Neural cell (in vitro differentiated cells): ENCODE measurements at regions not wholly inside any gene's neighbourhood (a gene's known extent, or its start where the extent isn't known, plus 50 kb on each side); places are given as distances from the start of the nearest gene placed in this dataset.
"Not testable (repeated sequence)": the region's sequence is repeated elsewhere in the genome, so short reads cannot be mapped to it uniquely, and the experiment has no call there.

ENCODE experiments used
- H2AFZ ChIP-seq: fragments of 200-600, 300-800 bp; sonication (generic), shearing (Covaris generic); 2 replicates; pipeline ENCODE4 v1.6.0; 2014; ENCODE audit warnings: low read depth, mild to moderate bottlenecking, antibody characterized with exemption, low read length, moderate library complexity
- H3F3A ChIP-seq: fragments of 200-600 bp; shearing (Covaris generic); 2 replicates; pipeline ENCODE4 v1.6.1; 2016; ENCODE audit warnings: mild to moderate bottlenecking, moderate library complexity, mixed read lengths, antibody characterized with exemption, low read length; ENCODE audit not compliant: insufficient read depth, poor library complexity, severe bottlenecking
- H3K27ac ChIP-seq: fragments of 200-600, 300-800 bp; sonication (generic), shearing (Covaris generic); 2 replicates; pipeline ENCODE4 v1.5.1; 2014; ENCODE audit warnings: mild to moderate bottlenecking, low read length, moderate library complexity
- H3K27me3 ChIP-seq: fragments of 300-800, 200-600 bp; sonication (generic), shearing (Covaris generic); 2 replicates; pipeline ENCODE4 v1.6.0; 2014; ENCODE audit warnings: mild to moderate bottlenecking, low read depth, low read length, moderate library complexity; ENCODE audit not compliant: insufficient read depth
- H3K36me3 ChIP-seq: fragments of 300-800, 200-600 bp; sonication (generic), shearing (Covaris generic); 2 replicates; pipeline ENCODE4 v1.5.1; 2014; ENCODE audit warnings: mild to moderate bottlenecking, antibody characterized with exemption, low read length, moderate library complexity; ENCODE audit not compliant: insufficient read depth
- H3K4me2 ChIP-seq: fragments of 300-800, 200-600 bp; sonication (generic), shearing (Covaris generic); 2 replicates; pipeline ENCODE4 v1.6.0; 2014; ENCODE audit warnings: mild to moderate bottlenecking, low read length
- H3K4me3 ChIP-seq: fragments of 300-800, 200-600 bp; sonication (generic), shearing (Covaris generic); 2 replicates; pipeline ENCODE4 v1.5.1; 2014; ENCODE audit warnings: mild to moderate bottlenecking, low read length, moderate library complexity
- H3K79me2 ChIP-seq: fragments of 200-600 bp; shearing (Covaris generic); replicated peaks from 2 replicates; pipeline ENCODE4 v1.6.0; 2014; ENCODE audit warnings: mild to moderate bottlenecking, low read length, moderate library complexity; ENCODE audit not compliant: insufficient read depth
- H3K9ac ChIP-seq: fragments of 300-800, 200-600 bp; sonication (generic), shearing (Covaris generic); 2 replicates; pipeline ENCODE4 v1.6.1; 2016; ENCODE audit warnings: mild to moderate bottlenecking, low read length, mixed read lengths
- H3K9me2 ChIP-seq: fragments of 200-600 bp; shearing (Covaris generic); 2 replicates; pipeline ENCODE4 v1.6.1; 2016; ENCODE audit warnings: mild to moderate bottlenecking, low read length, mixed read lengths; ENCODE audit not compliant: insufficient read depth
- H3K9me3 ChIP-seq: fragments of 200-600, 300-800 bp; sonication (generic), shearing (Covaris generic); 2 replicates; pipeline ENCODE4 v1.6.1; 2016; ENCODE audit warnings: mild to moderate bottlenecking, mixed run types, low read length, moderate library complexity, mixed read lengths
- H4K20me1 ChIP-seq: fragments of 200-600 bp; shearing (Covaris generic); 2 replicates; pipeline ENCODE4 v1.6.1; 2016; ENCODE audit warnings: mild to moderate bottlenecking, mixed run types; ENCODE audit not compliant: insufficient read depth
- EP300 ChIP-seq: fragments of 450-650 bp; conservative IDR thresholded peaks from 2 replicates; pipeline ENCODE4 v1.6.1; 2014; ENCODE audit warnings: antibody characterized with exemption, mild to moderate bottlenecking, moderate library complexity; ENCODE audit not compliant: poor library complexity, severe bottlenecking
- EZH2 ChIP-seq: fragments of 200-600, 300-800 bp; shearing (Covaris generic), sonication (generic); IDR thresholded peaks from 2 replicates; pipeline ENCODE4 v1.6.1; 2014; ENCODE audit warnings: antibody characterized with exemption, low read length, borderline replicate concordance, mild to moderate bottlenecking; ENCODE audit not compliant: insufficient read depth, poor library complexity, severe bottlenecking
- MXI1 ChIP-seq: fragments of 450-650 bp; conservative IDR thresholded peaks from 2 replicates; pipeline ENCODE4 v1.6.1; 2014; ENCODE audit warnings: antibody characterized with exemption, mild to moderate bottlenecking; ENCODE audit not compliant: poor library complexity, severe bottlenecking
- POLR2AphosphoS5 ChIP-seq: IDR thresholded peaks from 2 replicates; pipeline ENCODE4 v1.6.1; 2012
- RAD21 ChIP-seq: fragments of 450-650 bp; conservative IDR thresholded peaks from 2 replicates; pipeline ENCODE4 v1.6.1; 2014; ENCODE audit warnings: antibody characterized with exemption, mild to moderate bottlenecking, moderate library complexity
- SMC3 ChIP-seq: fragments of 450-650 bp; conservative IDR thresholded peaks from 2 replicates; pipeline ENCODE4 v1.6.1; 2014; ENCODE audit warnings: antibody characterized with exemption, mild to moderate bottlenecking, moderate library complexity; ENCODE audit not compliant: poor library complexity
- TAF1 ChIP-seq: IDR thresholded peaks from 2 replicates; pipeline ENCODE4 v1.6.1; 2012; ENCODE audit warnings: low read depth
- TF ChIP-seq, protein P1 (sequence below): IDR thresholded peaks from 2 replicates; pipeline ENCODE4 v1.6.1; 2012; ENCODE audit warnings: borderline replicate concordance
- TF ChIP-seq, protein P2 (sequence below): fragments of 450-650 bp; IDR thresholded peaks from 2 replicates; pipeline ENCODE4 v1.5.1; 2014; ENCODE audit warnings: antibody characterized with exemption, mild to moderate bottlenecking, moderate library complexity; ENCODE audit not compliant: poor library complexity, severe bottlenecking

DNA sequence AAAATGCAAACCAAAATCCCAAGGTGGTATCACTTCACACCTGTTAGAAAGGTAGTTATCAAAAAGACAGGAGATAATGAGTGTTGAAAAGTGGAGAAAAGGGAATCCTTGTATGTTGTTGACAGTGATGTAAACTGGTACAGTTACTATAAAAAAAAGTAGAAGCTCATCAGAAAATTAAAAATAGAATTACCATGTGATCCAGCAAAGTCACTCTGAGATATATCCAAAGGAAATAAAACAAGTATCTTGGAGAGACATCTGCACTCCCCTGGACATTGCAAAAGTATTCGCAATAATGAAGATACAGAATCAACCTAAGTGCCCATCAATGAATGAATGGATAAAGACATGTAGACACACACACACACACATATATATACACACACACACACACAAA lies 208.3 kb upstream of the PIEZO2 start:
- Histone ChIP-seq H3K9me2 (no peaks in the 10 kb centered on the region), H3F3A (no peaks in the 10 kb centered on the region), H3K27ac (no peak overlapping the region), H3K9me3 (no peaks in the 10 kb centered on the region), H4K20me1 (no peaks in the 10 kb centered on the region), H3K36me3 (no peaks in the 10 kb centered on the region), H3K79me2 (no peaks in the 10 kb centered on the region), H2AFZ (no peak overlapping the region), H3K9ac (no peak overlapping the region), H3K4me3 (no peak overlapping the region), H3K4me2 (no peak overlapping the region), H3K27me3 (no peaks in the 10 kb centered on the region)
- TF ChIP-seq, protein P1, sequence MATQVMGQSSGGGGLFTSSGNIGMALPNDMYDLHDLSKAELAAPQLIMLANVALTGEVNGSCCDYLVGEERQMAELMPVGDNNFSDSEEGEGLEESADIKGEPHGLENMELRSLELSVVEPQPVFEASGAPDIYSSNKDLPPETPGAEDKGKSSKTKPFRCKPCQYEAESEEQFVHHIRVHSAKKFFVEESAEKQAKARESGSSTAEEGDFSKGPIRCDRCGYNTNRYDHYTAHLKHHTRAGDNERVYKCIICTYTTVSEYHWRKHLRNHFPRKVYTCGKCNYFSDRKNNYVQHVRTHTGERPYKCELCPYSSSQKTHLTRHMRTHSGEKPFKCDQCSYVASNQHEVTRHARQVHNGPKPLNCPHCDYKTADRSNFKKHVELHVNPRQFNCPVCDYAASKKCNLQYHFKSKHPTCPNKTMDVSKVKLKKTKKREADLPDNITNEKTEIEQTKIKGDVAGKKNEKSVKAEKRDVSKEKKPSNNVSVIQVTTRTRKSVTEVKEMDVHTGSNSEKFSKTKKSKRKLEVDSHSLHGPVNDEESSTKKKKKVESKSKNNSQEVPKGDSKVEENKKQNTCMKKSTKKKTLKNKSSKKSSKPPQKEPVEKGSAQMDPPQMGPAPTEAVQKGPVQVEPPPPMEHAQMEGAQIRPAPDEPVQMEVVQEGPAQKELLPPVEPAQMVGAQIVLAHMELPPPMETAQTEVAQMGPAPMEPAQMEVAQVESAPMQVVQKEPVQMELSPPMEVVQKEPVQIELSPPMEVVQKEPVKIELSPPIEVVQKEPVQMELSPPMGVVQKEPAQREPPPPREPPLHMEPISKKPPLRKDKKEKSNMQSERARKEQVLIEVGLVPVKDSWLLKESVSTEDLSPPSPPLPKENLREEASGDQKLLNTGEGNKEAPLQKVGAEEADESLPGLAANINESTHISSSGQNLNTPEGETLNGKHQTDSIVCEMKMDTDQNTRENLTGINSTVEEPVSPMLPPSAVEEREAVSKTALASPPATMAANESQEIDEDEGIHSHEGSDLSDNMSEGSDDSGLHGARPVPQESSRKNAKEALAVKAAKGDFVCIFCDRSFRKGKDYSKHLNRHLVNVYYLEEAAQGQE: no peak
- no peak for TF ChIP-seq EP300
- no peak for TF ChIP-seq SMC3
- TF ChIP-seq POLR2AphosphoS5: no peak
- TF ChIP-seq TAF1: no peak
- TF ChIP-seq, protein P2, sequence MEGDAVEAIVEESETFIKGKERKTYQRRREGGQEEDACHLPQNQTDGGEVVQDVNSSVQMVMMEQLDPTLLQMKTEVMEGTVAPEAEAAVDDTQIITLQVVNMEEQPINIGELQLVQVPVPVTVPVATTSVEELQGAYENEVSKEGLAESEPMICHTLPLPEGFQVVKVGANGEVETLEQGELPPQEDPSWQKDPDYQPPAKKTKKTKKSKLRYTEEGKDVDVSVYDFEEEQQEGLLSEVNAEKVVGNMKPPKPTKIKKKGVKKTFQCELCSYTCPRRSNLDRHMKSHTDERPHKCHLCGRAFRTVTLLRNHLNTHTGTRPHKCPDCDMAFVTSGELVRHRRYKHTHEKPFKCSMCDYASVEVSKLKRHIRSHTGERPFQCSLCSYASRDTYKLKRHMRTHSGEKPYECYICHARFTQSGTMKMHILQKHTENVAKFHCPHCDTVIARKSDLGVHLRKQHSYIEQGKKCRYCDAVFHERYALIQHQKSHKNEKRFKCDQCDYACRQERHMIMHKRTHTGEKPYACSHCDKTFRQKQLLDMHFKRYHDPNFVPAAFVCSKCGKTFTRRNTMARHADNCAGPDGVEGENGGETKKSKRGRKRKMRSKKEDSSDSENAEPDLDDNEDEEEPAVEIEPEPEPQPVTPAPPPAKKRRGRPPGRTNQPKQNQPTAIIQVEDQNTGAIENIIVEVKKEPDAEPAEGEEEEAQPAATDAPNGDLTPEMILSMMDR: no peak
- TF ChIP-seq RAD21: no peak
- TF ChIP-seq EZH2: no peak
- TF ChIP-seq MXI1: no peak

DNA sequence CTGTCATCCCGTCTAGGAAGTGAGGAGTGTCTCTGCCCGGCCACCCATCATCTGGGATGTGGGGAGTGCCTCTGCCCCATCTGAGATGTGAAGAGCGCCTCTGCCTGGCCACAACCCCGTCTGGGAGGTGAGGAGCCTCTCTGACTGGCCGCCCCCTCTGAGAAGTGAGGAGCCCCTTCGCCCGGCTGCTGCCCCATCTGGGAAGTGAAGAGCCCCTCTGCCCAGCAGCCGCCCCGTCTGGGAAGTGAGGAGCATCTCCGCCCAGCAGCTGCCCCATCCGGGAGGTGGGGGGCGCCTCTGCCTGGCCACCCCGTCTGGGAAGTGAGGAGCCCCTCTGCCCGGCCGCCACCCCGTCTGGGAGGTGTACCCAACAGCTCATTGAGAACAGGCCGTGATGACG lies 195.2 kb upstream of the PIEZO2 start:
- not testable (repeated sequence) for H3F3A ChIP-seq, H3K36me3 ChIP-seq, H3K9ac ChIP-seq, H3K9me2 ChIP-seq, H3K27me3 ChIP-seq, H3K4me3 ChIP-seq, H4K20me1 ChIP-seq, H3K4me2 ChIP-seq, H3K79me2 ChIP-seq, H2AFZ ChIP-seq, H3K9me3 ChIP-seq, H3K27ac ChIP-seq

DNA sequence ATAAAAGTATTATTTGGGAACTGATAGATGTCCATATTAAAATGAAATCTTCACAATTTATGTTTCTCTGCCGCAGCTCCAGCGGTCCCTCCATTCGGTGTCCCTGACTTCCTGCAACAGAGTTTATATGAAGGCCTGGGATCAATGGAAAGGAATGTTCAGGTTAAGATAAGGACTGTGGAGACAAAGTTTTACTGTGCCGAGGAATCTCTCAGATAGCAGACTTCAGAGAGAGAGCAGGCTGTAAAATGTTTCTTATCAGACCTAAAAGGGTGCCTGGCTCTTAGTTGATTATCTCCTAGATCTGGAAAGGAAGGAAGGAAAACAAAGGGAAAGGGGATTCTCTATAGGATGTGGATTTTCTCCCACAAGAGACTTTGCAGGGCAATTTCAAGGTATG lies 193.7 kb upstream of the PIEZO2 start:
- Histone ChIP-seq H3K79me2 (no peaks in the 10 kb centered on the region), H3K9ac (no peak overlapping the region), H3K4me2 (no peak overlapping the region), H3F3A (no peaks in the 10 kb centered on the region), H2AFZ (no peak overlapping the region), H3K27me3 (no peaks in the 10 kb centered on the region), H3K27ac (no peak overlapping the region), H4K20me1 (no peaks in the 10 kb centered on the region), H3K4me3 (no peak overlapping the region), H3K9me3 (no peaks in the 10 kb centered on the region), H3K9me2 (no peaks in the 10 kb centered on the region), H3K36me3 (no peaks in the 10 kb centered on the region)
- TF ChIP-seq EZH2: no peak

DNA sequence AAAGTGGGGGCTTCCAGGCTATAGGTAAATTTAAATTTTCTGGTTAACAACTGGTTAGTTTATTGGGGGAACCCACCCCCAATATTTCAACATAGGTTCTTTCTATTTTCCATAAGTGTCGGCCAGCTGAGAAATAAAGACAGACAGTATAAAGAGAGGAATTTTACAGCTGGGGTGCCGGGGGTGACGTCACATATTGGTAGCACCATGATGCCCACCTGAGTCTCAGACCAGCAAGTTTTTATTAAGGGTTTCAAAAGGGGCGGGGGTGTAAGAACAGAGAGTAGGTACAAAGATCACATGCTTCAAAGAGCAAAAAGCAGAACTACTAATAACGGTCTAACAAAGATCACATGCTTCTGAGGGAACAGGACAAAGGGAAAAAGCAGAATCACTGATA lies 192.7 kb upstream of the PIEZO2 start:
- H3K27me3 ChIP-seq, H3K4me3 ChIP-seq, H3K27ac ChIP-seq, H4K20me1 ChIP-seq, H3K9me3 ChIP-seq, H3K36me3 ChIP-seq, H3K79me2 ChIP-seq, H3K9me2 ChIP-seq, H3K4me2 ChIP-seq, H2AFZ ChIP-seq, H3F3A ChIP-seq, H3K9ac ChIP-seq: not testable (repeated sequence)
